LHCN-M2 (cell line): ENCODE measurements at regions not wholly inside any gene's neighbourhood (a gene's known extent, or its start where the extent isn't known, plus 50 kb on each side); places are given as distances from the start of the nearest gene placed in this dataset.

Source experiments
- DNase-seq: peaks from one replicate; pipeline ENCODE4 v3.0.0-alpha.2; 2012; ENCODE audit warnings: low read depth

GRCh38 chr10:3016016-3016415 lies 51.3 kb upstream of the PFKP start:
- no peak for DNase-seq

DNA sequence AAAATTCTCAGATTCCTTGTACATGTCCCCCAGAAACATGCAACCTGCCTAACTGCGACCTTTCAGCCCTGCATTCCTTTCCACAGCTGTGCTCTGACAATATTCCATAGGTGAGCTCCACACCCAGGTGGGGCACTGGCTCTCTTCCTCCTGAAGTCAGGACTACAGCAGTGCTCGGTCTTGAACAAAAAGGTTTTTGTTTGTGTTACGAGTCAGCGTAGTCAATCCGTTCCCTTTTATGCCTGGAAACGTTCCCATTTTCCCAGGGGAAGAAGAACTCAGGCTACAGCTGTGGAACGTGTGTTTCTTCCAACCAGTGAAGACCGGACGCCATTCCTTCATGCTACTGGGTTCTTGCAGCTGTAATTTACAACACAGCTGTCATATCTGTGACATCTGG lies 52.4 kb upstream of the PFKP start:
- DNase-seq: peak; percentile 3

- DNase-seq: no peak
These were observed 55.1 kb upstream of the PFKP start for GRCh38 chr10:3012223-3012622.

GRCh38 chr10:3010816-3011460 lies 56.4 kb upstream of the PFKP start:
- peak; percentile 1 for DNase-seq

DNA sequence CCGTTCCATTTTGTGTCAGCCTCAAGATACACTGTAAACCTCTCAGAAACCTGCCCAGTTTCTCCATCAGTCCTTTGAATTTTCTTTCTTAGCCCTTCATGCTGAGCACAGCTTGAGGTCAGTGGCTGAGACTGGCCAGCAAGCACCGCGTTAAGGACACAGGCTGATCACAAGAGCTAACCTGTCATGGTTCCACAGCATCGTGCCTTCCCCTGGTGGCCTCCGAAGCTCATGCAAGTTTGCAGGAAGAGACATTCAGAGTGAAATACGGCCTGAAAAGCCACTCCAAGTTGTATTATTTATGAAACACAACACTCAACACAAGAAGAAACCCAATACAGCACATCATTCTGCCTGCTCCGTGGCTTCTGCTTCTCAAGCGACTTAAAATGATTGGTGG lies 57.0 kb upstream of the PFKP start:
- no peak for DNase-seq

- DNase-seq: no peak
These were observed 58.0 kb upstream of the PFKP start for GRCh38 chr10:3009341-3009740.

DNA sequence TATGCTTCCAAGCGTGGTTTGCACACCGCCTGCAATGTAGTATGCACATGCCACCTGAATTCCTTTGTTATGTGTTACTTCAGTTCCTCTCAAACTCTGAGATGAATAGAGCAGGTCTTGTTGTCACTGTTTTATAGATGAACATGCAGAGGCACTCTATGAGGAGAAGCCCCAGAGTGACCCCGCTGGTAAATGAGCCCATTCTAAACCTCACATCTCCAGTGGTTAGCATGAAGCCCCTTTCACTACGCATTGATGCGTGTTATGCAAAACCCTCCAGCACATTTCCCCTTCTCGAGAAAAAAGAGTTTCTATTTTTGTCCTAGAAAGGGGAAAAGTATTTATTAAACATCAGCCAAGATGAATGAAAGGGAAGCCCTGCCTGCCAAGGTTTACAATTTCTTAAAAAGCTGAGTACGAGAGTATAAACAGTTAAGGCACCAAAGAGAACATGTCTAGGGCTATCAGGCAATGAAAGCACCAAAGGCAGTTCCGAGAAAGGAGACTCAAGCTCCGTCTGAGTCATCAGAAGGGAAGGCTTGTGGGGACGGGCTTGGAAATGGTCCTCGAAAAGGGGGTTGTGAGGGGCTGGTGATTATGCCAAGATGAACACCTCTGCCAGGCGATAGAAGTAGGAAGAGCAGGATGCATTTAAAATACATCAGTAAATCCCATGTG lies 58.7 kb upstream of the PFKP start:
- no peak for DNase-seq

DNA sequence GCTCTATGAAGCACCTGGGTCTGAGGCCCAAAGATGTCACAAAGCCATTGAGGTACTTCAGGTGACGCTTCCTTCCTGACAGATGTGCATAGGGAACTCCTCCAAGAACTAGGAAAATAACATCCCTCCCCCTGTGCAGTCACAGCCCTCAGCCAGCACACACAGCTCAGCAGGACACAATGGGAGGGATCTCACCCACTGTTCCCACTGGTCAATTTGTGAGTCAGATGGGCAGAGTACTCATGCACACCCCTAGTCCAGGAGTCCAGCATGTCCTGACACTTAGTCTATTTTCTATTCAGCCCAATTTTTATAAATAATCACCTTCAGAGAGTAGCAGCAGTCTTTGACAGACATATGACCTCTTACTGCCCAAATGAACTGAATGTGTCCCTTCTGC lies 60.7 kb upstream of the PFKP start:
- DNase-seq: no peak

GRCh38 chr10:3006093-3006492 lies 61.3 kb upstream of the PFKP start:
- no peak for DNase-seq

- DNase-seq: no peak
These were observed 65.0 kb upstream of the PFKP start for GRCh38 chr10:3002304-3002703.

DNA sequence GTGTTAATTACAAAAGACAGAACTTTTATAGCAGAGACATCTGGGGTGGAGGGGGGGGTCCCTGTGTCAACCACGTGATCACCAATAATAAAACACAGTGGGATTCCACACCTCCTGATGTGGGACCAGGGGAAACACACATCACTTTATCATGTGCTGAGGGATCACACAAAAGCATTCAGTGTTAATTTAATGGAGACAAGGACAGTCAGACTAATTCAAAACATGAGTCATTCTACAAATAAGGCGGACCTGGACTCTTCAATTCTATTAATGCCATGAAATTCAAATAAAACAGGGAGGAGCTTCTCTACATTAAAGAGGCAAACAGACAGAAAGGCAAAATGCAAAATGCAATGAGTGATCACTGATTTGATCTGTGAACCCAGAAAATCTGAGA lies 67.3 kb upstream of the PFKP start:
- no peak for DNase-seq

- DNase-seq: no peak
These were observed 73.0 kb upstream of the PFKP start for GRCh38 chr10:2994221-2994961.

- DNase-seq: no peak
These were observed 73.7 kb upstream of the PFKP start for GRCh38 chr10:2993636-2994035.

DNA sequence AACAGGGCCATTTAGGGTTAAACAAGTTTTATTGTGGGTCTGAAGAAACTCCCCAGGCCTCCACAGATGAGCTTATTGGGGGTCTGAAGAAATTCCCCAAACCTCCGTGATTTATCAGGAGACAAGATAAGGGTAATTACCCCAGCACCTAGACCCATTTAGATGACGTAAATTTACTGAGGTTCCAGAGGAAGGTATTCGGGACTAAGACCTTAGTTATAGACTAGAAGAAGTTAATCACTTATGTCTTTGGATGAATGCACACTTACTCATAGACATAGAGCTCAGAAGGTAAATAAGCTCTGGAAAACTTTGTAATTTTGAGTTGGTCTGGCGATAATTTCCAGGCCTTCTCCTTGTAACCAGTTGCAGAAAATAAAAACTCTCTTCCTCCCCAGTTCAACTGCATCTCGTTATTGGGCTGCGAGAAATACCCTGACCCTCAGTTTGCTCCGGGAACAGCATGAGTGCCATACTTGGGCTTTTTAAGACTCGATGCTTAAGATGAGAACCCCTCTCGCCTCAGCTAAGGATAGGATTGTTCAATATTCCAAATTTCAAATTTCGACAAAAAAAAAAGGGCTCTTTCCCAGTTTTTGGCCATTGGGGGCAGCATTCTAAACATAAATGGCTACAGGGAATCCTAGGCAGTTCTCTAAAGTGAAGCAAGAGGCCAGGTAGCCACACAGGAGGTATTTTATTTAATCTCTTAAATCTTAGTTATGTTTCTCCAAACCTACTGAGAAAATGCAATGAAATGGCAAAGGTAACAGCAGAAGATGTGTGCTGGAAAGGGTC lies 74.7 kb upstream of the PFKP start:
- no peak for DNase-seq

GRCh38 chr10:2990764-2991163 lies 76.6 kb upstream of the PFKP start:
- no peak for DNase-seq

DNA sequence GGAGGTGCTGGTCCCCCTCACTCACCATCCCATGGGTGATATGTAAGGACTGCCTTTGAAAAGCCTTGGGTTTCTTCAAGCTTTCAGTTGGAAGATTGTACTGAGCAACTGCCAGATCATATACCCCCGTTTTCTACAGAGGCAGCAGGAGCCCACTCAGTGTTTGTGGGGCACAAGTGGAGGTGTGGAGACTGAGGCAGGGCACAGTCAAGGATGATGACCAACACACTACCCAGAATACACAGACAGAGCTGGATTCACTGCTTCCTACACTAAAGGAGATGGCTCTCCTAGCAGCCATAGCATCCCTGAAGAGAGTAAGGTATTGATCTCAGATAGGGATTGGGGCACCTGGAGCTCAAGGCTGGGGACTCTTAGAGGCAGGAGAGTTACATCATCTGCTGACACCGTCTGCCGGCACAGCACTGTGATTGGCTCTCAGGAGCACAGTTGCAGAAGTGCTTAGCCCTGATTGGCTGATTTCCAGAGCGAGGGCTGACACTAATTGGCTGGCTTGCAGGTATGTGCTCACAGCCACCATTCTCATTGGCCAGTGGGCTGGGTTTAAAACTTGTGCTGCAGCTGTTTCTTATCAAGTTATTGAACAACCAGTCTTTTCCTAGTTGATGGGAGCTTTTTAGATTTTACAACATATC lies 77.9 kb upstream of the PFKP start:
- DNase-seq: no peak

DNA sequence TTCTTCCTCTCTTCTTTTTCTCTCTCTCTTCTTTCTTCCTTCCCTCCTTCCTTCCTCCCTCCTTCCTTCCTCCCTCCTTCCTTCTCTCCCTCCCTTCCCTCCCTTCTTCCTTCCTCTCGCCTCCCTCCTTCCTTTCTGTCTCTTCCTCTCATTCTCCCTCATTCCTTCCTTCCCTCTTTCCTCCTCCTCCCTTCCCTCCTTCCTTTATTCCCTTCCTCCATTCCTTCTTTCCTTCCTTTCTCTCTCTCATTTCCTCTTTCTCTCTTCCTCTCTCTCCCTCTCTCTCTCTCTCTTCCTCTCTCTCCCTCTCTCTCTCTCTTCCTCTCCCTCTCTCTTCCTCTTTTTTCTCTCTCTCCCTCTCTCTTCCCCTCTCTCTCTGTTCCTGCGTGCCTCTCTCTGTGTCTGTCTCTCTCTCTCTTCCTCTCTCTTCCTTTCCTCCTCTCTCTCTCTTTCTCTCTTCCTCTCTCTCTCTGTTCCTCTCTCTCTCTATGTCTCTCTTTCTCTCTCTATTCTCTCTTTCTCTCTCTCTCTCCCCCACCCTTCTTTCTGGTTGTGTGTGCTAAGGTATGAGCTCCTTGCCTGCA lies 80.1 kb upstream of the PFKP start:
- no peak for DNase-seq

- no peak for DNase-seq
These were observed 81.0 kb upstream of the PFKP start for GRCh38 chr10:2986391-2986801.

DNA sequence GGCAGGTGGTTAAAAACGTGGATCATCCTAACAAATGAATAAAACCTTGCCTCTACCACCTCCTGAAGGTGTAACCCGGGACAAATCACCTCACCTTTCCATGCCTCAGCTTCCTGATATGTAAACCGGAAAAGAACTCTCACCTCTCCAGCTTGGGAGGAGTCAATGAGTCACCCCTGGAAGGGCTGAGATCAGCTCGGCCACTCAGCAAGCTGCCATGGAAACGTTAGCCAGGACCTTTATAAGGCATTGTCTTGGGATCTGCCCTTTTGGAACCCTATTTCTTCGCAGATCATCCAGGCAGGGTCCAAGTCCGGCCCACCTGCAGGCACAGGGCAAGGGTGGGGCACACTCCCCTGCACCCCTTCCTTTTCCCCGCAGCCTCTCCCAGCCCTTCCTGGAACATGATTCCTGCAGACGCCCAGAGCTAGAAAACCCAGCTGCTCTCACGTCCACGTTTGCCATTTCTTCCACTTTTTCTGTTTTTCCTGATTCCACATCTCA lies 81.6 kb upstream of the PFKP start:
- no peak for DNase-seq

GRCh38 chr10:2984682-2985081 lies 82.7 kb upstream of the PFKP start:
- DNase-seq: no peak

- no peak for DNase-seq
These were observed 85.2 kb upstream of the PFKP start for GRCh38 chr10:2982146-2982545.
